NCI-H510A (cell line): ENCODE measurements at regions not wholly inside any gene's neighbourhood (a gene's known extent, or its start where the extent isn't known, plus 50 kb on each side); places are given as distances from the start of the nearest gene placed in this dataset.

Experiments used
- DNase-seq: peaks from one replicate; lab custom pipeline; 2025; lab: John Stamatoyannopoulos, UW

DNA sequence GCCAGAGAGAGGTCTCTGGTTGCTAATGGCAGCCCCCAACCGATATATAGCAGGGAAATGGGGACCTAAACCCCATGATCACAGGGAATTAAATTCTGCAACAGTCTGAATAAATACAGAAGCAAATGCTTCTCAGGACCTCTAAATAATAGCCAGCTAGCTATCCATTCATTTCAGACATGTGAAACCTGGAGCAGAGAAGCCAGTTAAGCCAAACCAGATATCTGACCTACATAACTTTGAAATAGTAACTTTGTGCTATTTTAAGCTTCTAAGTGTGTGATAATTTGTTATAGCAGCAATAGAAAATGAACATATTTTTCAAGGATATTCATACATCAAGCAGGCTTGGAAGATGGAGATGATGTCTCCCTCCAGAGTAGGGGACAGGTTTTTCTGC is 1062.9 kb upstream of the CADM2 start:
- DNase-seq: no peak

DNA sequence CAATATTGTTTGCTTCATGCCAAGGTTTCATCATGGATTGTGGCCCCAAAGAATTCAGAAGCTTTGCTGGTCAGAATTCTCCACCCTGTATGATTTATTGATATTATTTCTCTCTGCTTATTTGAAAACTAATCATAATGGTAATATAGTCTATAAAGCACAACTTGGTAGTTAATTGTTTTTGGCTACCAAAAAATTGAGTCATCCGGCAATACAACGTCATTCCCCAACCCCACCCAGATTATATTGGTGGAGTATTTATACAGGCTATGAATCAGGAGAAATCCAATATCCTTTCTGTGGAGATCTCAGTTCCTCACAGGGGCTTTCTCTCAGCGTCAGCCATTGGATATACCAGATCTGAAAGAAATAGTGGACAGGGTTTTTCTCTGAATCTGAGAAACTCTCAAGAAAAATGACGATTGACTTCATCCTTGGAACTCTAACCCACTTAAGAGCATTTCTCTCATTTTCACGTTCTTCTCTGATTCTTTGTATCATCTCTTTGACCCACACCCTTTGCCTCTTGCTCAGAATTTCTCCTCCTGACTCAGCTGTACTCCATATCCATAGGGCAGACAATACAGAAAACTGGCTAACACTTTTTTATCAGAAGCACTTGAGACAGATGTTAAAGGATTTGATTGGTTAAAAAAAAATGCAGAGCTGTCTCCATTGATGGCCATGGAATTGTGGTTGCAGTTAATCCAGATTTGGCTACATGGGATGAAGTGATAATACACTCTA is 1055.8 kb upstream of the CADM2 start:
- no peak for DNase-seq

DNA sequence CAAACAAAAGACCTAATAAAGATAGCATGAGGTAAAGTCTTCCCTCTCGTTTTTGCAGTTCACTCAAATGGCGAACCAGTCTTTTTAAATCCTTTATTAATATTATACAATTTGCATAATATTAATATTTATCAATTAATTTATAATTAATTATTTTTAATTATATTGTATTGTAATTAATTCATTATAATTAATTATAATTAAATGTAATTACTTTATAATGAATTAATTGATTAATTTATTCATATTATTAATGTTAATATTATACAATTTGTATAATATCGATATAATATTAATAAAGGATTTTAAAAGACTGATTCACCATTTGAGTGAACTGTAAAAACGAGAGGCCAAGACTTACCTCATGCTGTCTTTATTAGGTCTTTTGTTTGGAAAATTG is 1045.4 kb upstream of the CADM2 start:
- no peak for DNase-seq

DNA sequence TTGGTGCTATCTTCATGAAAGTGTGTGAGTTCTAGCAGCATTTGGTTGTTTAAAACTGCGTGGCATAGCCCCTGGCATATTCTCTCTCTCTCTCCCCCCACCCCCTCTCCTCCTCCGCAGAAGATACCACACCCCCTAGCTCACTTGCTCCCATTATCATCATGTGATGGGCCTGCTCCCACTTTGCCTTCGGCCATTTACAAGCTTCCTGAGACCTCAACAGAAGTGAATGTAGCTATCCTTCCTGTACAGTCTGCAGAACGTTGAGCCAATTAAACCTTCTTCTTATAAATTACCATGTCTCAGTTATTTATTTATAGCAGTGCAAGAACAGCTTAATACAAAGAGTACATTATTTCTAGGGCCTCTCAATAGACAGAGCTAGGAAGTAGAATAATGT is 1032.5 kb upstream of the CADM2 start:
- no peak for DNase-seq

DNA sequence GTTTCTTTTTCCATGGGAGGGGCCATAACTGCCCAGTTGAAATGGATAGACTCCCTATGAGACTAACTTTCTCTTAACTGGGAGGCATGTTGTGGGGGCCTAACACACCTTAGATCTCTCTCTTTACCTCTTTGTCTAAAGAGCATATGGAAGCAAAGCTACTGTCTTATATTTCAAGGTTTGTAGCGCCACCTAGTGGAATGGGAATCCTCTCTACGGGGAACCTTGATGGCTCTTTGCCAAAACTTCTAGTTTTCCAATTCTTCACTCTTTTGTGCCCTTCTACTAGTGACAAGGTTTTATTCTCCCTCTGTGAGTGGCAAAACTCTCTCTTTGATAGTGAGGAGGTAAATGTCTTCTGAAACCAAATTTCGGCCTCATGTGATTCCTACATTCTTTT is 1030.4 kb upstream of the CADM2 start:
- DNase-seq: no peak

DNA sequence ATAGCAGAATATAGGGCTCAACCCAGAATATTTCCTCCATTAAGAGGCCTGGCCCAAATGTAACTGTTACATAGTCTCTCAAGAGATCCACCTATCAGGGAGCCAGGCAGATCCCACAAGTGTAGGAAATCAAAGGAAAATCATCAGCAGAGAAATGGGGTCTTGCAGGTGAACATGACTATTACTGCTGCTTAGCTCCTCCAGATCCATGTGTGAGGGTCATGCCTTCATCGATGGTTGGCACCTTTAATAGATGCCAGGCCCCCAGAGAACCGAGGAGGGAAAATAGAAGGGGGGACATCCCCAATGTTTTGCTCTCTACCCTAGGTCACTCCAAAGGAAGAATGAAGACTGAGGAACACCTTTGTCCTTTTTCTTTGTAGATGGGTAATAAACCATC is 1029.9 kb upstream of the CADM2 start:
- no peak for DNase-seq

DNA sequence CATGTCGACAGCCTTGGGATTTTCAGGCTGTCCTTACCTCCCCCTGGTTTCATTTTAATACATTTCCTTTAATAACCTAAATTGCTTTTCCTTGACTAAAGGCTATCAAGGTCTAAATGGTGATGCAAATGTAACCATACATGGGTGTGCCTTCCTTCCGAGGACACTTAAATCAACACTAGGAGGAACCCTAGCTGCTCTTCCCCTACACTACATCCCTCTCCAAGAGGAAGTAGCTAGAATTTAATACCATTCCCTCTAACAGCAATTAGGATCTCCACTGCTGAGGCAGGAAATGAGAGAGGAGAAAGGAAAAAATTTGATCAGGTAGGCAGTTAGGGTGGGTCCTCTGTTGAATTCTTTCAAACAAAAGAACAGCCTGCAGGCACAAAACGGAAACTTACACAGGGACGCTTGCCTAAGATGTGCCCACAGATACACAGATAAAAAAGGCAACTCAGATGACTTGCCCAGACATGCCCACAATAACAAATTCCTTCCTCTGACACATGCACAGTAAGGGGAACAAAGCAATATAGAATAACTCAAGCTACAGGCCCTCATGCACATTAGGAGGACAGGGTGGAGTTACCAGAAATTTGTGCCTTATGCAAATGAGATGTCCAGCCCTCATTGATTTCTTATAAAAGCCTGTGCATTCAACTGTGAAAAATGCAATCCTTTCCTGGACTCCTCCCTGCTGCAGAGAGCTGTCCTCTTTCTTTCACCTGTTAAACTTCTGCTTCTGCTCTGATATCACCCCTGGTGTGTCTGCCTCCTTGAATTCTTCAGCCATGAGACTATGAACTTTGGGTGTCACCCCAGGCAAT is 1024.4 kb upstream of the CADM2 start:
- DNase-seq: no peak

DNA sequence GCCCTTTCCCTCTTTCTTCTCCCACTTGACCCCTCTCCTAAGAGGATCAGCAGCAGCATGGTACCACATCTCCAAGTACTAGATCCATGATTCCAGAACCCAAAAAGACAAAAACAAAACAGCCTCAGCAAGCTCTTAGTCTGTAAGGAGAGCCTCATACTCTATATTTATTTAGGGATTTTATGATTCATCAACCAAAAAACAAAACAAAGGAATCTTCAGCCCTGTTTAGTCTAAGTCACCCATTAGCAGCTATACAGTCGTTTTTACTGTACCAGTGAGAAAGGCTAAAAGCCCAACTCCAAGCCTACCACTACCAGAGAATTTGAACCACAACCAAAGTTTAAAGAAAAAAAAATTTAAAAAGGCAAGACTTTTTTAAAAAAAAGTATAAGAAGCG is 1020.3 kb upstream of the CADM2 start:
- no peak for DNase-seq

DNA sequence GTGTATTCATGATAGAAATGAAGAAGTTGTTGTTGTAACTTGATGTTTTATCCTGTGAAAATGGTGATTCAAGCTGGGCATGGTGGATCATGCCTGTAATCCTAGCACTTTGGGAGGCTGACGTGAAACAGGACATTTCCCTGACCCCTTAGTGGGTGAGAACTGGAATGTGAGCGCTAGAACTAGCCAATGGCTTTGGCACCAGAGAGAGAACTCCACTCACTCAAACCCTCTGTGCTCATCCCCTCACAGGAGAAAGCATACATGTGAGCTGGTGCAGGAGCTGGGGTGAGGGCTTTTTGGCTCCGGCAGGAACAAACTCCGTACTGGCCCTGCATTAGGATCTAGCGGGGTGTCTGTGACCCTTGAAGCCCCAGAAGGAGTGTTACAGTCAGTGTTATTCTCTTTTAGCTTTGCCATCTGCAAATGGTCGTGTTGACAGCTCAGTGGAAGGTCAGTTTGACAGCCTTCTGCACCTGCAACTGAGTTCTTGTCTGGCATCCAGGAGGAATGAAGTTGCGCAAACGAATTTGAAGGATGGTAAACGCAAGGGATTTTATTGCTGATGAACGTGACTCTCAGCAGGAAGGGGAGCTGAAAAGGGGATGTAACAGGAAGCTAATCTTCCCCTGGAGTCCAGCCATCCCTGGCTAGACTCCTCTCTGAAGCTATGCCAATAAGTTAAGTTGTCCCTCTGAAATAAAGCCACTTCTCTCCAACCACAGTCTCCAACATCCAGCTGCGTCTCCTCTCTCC is 1016.6 kb upstream of the CADM2 start:
- no peak for DNase-seq

DNA sequence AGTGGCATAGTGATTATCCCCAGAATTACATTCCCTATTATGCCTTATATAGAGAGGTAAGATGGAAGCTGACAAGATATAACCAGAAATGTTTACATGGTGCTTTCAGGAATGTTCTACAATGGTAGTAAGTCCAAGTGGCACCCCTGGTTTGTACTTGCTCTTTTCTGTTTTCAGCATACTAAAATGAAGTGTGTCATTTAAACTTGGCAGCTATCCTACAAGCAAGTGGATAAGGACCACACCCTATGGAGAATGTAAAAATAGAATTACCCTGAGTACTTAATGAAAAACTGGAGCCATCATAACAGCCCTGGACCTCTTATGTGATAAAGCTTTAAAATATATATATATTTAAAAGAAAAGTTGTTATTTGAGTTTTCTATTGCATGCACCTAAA is 1012.7 kb upstream of the CADM2 start:
- DNase-seq: no peak

DNA sequence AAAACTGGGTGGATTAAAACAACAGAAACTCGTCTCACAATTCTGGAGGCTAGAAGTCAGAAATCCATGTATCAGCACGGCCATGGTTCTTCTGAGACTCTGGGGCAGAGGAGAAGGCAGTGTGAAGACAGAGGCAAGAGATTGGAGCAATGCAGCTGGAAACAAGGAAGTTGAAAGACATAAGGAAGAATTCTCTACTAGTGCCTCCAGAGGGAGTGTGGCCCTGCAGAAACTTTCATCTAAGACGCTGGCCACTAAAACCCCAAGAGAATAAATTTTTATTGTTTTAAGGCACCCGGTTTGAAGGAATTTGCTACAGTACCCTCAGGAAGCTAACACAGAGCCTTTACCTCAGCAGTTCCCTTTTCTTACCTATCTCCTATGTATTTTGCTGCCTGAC is 1012.2 kb upstream of the CADM2 start:
- DNase-seq: no peak

DNA sequence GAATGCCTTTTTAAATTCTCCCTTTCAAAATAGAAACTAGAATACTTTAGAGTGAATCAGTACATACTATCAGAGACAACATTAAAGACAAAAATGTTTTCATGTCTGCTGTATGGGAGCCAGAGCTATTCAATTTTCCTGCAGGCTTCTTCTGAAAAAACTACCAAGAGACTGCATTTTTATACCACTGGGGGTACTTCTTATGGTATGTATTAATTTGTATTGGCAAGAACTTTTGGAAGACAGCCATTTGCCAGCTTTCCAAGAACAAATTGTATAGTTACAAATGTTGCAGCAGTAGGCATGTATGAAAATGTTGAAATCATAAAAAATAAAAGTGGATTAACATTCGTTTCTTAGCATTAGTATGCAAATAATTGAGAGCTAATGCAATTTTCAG is 1010.0 kb upstream of the CADM2 start:
- no peak for DNase-seq

DNA sequence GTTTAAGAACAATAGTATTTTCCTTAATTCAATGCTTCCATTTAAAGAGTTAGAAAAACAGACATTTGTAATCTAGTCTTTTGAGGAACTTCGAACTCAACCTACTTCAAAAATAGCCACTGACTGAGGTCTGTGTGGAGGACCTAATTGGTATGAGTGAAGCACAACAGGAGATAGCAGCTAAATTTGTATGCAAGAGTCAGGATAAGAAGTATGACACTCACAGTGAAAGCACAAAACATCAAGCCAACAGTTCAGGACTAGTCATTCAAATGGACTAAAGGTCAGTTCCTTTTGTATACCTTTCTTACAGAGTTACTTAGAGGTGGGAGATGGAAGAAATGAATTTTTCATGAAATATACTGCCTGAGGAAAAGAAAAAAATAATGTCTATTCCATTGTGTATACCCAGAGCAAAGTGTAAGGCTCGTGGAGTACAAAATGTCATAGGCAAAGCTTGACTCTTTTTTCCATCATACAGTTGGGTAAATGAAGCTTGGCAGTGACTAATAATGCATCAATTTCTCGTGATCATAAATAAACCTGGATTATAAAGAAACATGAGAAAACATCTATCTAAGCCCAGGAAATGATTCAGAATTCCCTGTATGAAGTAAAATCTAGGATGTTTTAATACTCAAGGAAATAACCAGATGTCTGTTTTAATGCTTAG is 1005.2 kb upstream of the CADM2 start:
- no peak for DNase-seq

DNA sequence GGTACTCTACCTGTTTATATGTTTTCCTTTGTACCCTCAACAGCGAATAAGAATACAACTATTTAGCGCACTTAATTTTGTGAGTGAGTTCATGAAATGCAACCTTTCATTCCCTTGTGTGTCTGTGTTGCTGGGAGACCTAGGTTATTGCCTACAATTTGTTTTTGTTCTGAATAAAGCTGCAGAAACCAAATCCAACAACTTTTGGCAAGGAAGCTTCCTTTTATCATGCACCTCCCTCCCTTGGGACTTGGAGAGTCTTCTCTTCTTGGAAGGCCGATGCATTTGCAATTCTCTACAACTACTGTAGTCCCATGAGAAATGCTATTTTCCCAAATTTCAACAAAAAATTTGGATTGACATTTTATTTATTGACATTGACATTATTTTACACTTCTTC is 1002.4 kb upstream of the CADM2 start:
- no peak for DNase-seq

DNA sequence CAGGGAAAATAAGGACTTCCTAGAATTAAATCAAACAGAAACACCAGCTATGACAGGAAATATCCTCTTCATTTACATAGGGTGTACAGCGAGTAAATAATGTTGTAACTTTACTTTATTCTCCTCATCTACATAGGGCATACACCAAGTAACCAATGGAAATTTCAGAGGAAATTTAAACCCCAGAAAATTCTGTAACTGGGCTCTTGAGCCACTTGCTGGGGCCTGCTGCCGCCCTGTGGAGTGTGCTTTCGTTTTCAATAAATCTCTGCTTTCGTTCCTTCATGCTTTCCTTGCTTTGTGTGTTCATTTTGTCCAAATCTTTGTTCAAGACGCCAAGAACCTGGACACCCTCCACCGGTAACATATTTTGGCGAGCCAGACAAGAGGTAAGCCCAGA is 990.4 kb upstream of the CADM2 start:
- DNase-seq: no peak

DNA sequence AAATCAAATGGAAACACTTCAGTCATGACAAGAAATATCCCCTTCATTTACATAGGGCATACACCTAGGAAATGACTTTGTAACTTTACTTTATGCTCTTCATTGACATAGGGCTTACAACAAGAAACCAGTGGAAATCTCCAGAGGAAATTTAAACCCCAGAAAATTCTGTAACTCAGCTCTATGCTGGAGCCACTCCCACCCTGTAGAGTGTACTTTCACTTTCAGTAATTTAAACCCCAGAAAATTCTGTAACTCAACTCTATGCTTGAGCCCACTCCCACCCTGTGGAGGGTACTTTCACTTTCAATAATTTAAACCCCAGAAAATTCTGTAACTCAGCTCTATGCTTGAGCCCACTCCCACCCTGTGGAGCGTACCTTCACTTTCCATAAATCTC is 987.1 kb upstream of the CADM2 start:
- DNase-seq: no peak

DNA sequence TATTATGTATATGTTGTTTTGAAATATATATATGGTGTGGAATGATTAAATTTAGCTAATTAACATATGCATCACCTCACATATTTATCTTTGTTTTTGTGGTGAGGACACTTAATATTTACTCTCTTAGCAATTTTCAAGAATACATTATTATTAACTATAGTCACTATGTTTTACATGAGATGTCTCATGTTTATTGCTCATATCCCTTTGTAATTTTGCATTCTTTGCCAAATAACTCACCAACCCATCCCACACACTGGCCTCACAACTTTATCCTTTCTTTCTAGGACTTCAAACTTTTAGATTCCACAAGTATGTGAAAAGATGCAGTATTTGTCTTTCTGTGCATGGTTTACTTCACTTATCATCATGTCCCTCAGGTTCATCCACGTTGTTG is 950.2 kb upstream of the CADM2 start:
- no peak for DNase-seq

DNA sequence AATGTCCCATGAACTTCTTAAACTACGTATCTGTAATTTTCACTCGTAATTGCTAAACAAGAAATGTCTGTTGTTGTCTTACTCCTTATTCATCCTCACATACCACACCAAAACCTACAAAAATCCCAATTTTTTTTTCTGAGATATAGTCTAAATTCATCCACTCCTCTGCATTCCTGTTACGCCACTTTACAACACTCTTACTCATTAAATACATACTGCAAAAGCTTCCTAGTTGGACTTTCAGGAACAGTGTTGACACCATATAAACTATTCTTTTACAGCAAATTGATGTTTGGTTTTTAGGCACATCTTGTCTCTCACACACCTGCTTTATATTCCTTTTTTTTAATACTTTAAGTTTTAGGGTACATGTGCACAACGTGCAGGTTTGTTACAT is 934.9 kb upstream of the CADM2 start:
- DNase-seq: no peak

DNA sequence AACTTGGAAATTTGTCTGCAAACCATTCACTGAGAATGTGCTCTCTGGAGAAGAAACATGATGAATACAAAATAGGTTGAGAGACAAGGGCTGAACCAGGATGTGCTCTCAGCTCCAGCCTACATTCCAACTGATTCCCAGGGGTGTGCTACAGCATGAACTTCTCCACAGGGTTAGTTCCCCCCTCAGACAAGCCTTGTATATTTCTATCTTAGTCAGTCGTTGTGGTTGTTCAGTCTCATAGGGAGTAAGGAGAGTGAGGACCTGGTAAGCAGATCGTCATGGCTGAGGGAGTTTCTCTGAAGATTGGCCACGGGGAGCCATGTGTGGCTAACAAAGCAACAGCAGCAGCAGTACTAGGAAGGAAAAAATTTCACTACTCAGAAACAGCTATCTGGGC is 919.7 kb upstream of the CADM2 start:
- DNase-seq: no peak

DNA sequence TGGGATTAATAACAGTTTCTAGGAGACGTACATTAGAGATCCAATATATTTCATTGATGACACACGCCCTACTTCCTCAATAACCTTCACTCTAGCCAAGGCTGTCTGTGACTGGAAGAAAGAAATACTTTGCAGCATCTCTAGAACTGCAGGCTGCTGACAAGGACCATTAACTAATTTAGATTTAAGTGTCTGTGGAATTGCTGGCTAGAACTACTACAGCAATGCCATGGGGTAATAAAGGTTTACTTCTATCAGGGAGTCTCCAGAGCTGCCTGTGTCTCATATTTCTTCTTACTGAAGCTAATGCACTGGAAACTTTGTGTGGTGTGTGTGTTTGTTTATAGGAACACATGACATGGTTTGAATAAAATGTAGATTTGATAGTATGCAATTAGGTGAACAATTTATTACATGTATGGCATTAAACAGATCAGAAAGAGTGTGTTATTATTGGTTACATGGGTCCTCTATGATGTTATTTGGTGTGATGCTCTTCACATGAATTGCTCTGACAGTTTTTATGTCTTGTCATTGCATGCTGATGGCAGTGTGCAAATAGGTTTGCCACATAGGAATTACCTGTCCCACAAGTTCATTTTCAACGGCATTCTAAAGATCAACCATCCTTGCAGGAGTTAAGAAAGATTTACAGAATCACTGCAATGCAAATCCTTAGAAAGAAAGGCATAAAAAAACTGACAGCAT is 916.2 kb upstream of the CADM2 start:
- DNase-seq: no peak

DNA sequence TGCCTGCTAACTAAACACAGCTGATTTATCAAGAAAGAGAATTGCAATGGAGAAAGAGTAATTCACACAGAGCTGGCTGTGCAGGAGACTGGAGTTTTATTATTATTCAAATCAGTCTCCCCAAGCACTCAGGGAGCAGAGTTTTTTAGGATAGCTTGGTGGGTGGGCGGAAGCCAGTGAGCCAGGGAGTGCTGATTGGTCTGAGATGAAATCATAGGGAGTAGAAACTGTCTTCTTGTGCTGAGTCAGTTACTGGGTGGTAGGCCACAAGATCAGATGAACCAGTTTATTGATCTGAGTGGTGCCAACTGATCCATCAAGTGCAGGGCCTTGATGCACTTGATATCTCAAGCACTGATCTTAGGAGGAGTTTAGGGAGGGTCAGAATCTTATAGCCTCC is 891.9 kb upstream of the CADM2 start:
- DNase-seq: no peak

DNA sequence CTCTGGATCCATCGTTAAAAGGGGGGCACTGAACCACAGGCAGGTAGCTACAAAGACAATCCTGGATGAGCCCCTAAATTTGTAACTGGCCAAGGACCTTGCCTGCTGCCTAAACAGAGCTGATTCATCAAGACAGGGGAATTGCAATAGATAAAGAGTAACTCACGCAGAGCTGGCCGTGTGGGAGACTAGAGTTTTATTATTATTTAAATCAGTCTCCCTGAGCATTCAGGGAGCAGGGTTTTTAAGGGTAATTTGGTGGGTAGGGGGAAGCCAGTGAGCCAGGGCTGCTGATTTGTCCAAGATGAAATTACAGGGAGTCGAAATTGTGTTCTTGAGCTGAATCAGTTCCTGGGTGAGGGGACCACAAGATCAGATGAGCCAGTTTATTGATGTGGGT is 885.1 kb upstream of the CADM2 start:
- no peak for DNase-seq
